ENCODE measurements at regions not wholly inside any gene's neighbourhood (a gene's known extent, or its start where the extent isn't known, plus 50 kb on each side); places are given as distances from the start of the nearest gene placed in this dataset.

GRCh38 chr16:65294165-65294564 is 172.3 kb upstream of the CDH11 start:
- ChIA-PET POLR2A (no interaction called here), CTCF (no interaction called here)
- DNase-seq (ENCODE audit: low read depth): no peak
- Histone ChIP-seq H3K4me3 (ENCODE audit: low read depth, low read length) (no peak overlapping the region), H3K36me3 (ENCODE audit: control insufficient read depth, insufficient read depth, low read length) (no peaks in the 10 kb centered on the region), H3K27me3 (ENCODE audit: control insufficient read depth, insufficient read depth, low read length) (no peaks in the 10 kb centered on the region; the same call in 1 of the 2 replicates)
- TF ChIP-seq CTCF (IDR thresholded peaks at IDR 0.05; ENCODE audit: insufficient read depth, low read depth, low read length): no peak

GRCh38 chr16:65289022-65289421 is 167.2 kb upstream of the CDH11 start:
- H3K27me3 ChIP-seq (ENCODE audit: control insufficient read depth, insufficient read depth, low read length): no peaks in the 10 kb centered on the region
- POLR2A ChIA-PET: no interaction called here
- no peak for TF ChIP-seq CTCF (IDR thresholded peaks at IDR 0.05; ENCODE audit: insufficient read depth, low read depth, low read length)
- no peak for DNase-seq (ENCODE audit: low read depth)
- no peak overlapping the region for H3K4me3 ChIP-seq (ENCODE audit: low read depth, low read length)
- CTCF ChIA-PET: interaction anchor here (1.0 kb wide), 1 partner anchor 19 kb away, joined by 4 read pairs; no protein-coding TSS in a partner anchor
- H3K36me3 ChIP-seq (ENCODE audit: control insufficient read depth, insufficient read depth, low read length): no peaks in the 10 kb centered on the region

GRCh38 chr16:65287307-65287706 is 165.4 kb upstream of the CDH11 start:
- TF ChIP-seq CTCF (IDR thresholded peaks at IDR 0.05; ENCODE audit: insufficient read depth, low read depth, low read length): no peak
- no peak for DNase-seq (ENCODE audit: low read depth)
- H3K27me3 ChIP-seq (ENCODE audit: control insufficient read depth, insufficient read depth, low read length): no peaks in the 10 kb centered on the region
- no peaks in the 10 kb centered on the region for H3K36me3 ChIP-seq (ENCODE audit: control insufficient read depth, insufficient read depth, low read length)
- H3K4me3 ChIP-seq (ENCODE audit: low read depth, low read length): no peak overlapping the region
- ChIA-PET POLR2A (no interaction called here), CTCF (no interaction called here)

GRCh38 chr16:65285128-65286048 is 163.5 kb upstream of the CDH11 start:
- ChIA-PET POLR2A (no interaction called here), CTCF (no interaction called here)
- Histone ChIP-seq H3K4me3 (ENCODE audit: low read depth, low read length) (no peak overlapping the region), H3K36me3 (ENCODE audit: control insufficient read depth, insufficient read depth, low read length) (no peaks in the 10 kb centered on the region), H3K27me3 (ENCODE audit: control insufficient read depth, insufficient read depth, low read length) (no peaks in the 10 kb centered on the region)
- TF ChIP-seq CTCF (IDR thresholded peaks at IDR 0.05; ENCODE audit: insufficient read depth, low read depth, low read length): no peak
- DNase-seq (ENCODE audit: low read depth): no peak

GRCh38 chr16:65284626-65285025 is 162.8 kb upstream of the CDH11 start:
- ChIA-PET CTCF (interaction anchor here (1.4 kb wide), 1 partner anchor 162 kb away, joined by 3 read pairs; the partner anchor contains the start of gene CDH11), POLR2A (no interaction called here)
- TF ChIP-seq CTCF (IDR thresholded peaks at IDR 0.05; ENCODE audit: insufficient read depth, low read depth, low read length): no peak

More at GRCh38 chr16:65284626-65285025, 162.8 kb upstream of the CDH11 start:
- DNase-seq (ENCODE audit: low read depth): no peak
- Histone ChIP-seq H3K36me3 (ENCODE audit: control insufficient read depth, insufficient read depth, low read length) (no peaks in the 10 kb centered on the region), H3K4me3 (ENCODE audit: low read depth, low read length) (no peak overlapping the region), H3K27me3 (ENCODE audit: control insufficient read depth, insufficient read depth, low read length) (no peaks in the 10 kb centered on the region)
